WTC11 (cell line): ENCODE measurements at regions not wholly inside any gene's neighbourhood (a gene's known extent, or its start where the extent isn't known, plus 50 kb on each side); places are given as distances from the start of the nearest gene placed in this dataset.

Experiments
- ATAC-seq: fragments of 200-7000 bp; cut with Tn5 transposase; 2 replicates; pipeline ENCODE4 v1.10.0; 2021; ENCODE audit warnings: mild to moderate bottlenecking, moderate library complexity
- CTCF ChIA-PET: fragments of 300-600 bp; sonication (Branson Sonifier 250); formaldehyde crosslinking; loops from one replicate; lab custom pipeline; 2021; ENCODE audit warnings: antibody characterized with exemption; lab: Charles Lee
- POLR2A ChIA-PET: fragments of 350-600 bp; sonication (Branson Sonifier 250); formaldehyde crosslinking; loops from one replicate; lab custom pipeline; 2021; ENCODE audit warnings: antibody characterized with exemption; lab: Charles Lee
- DNase-seq: peaks from one replicate; pipeline ENCODE4 v3.0.0; 2021; ENCODE audit warnings: low spot score
- H3K27ac Mint-ChIP-seq: 2 replicates; pipeline ENCODE4 v1.8.0; 2021; ENCODE audit warnings: mixed read lengths
- H3K27me3 Mint-ChIP-seq: 2 replicates; pipeline ENCODE4 v1.8.0; 2021; ENCODE audit warnings: low read depth, mild to moderate bottlenecking, moderate library complexity, mixed read lengths
- H3K36me3 Mint-ChIP-seq: 2 replicates; pipeline ENCODE4 v1.8.0; 2021; ENCODE audit warnings: mixed read lengths
- H3K4me1 Mint-ChIP-seq: 2 replicates; pipeline ENCODE4 v1.8.0; 2022; ENCODE audit warnings: mixed read lengths
- H3K4me3 Mint-ChIP-seq: 2 replicates; pipeline ENCODE4 v1.8.0; 2021; ENCODE audit warnings: mild to moderate bottlenecking, moderate library complexity, mixed read lengths
- H3K9me3 Mint-ChIP-seq: 2 replicates; pipeline ENCODE4 v1.8.0; 2021; ENCODE audit warnings: mixed read lengths
- AFF4 ChIP-seq: sonication (generic); formaldehyde crosslinking; IDR thresholded peaks from 2 replicates; pipeline ENCODE4 v1.8.1; 2023; ENCODE audit warnings: mild to moderate bottlenecking, missing genetic modification reagents, borderline replicate concordance
- ATF2 ChIP-seq: sonication (generic); formaldehyde crosslinking; IDR thresholded peaks from 2 replicates; pipeline ENCODE4 v1.8.1; 2022; ENCODE audit warnings: low read depth, missing genetic modification reagents, borderline replicate concordance
- CTCF ChIP-seq: fragments of 200-600 bp; IDR thresholded peaks from 2 replicates; pipeline ENCODE4 v1.8.0; 2022; ENCODE audit warnings: antibody characterized with exemption
- ESRRA ChIP-seq: sonication (generic); formaldehyde crosslinking; IDR thresholded peaks from 2 replicates; pipeline ENCODE4 v1.8.1; 2022; ENCODE audit warnings: mild to moderate bottlenecking, missing genetic modification reagents, borderline replicate concordance
- FOXP1 ChIP-seq: sonication (generic); formaldehyde crosslinking; IDR thresholded peaks from 2 replicates; pipeline ENCODE4 v1.8.0; 2022; ENCODE audit warnings: missing genetic modification reagents, mild to moderate bottlenecking, moderate library complexity, borderline replicate concordance
- NFYB ChIP-seq: sonication (generic); formaldehyde crosslinking; conservative IDR thresholded peaks from 2 replicates; pipeline ENCODE4 v1.8.0; 2022; ENCODE audit warnings: low read depth, missing genetic modification reagents
- PREB ChIP-seq: sonication (generic); formaldehyde crosslinking; IDR thresholded peaks from 2 replicates; pipeline ENCODE4 v1.8.1; 2022; ENCODE audit warnings: mild to moderate bottlenecking, missing genetic modification reagents, moderate library complexity, borderline replicate concordance
- PRRX2 ChIP-seq: fragments of 250-450 bp; sonication (Bioruptor Pico); IDR thresholded peaks from 2 replicates; pipeline ENCODE4 v1.8.0; 2021; ENCODE audit warnings: mild to moderate bottlenecking
- ZNF138 ChIP-seq: sonication (generic); formaldehyde crosslinking; conservative IDR thresholded peaks from 2 replicates; pipeline ENCODE4 v1.8.1; 2022; ENCODE audit warnings: mild to moderate bottlenecking, moderate library complexity, missing genetic modification reagents
- ZNF219 ChIP-seq: sonication (generic); formaldehyde crosslinking; IDR thresholded peaks from 2 replicates; pipeline ENCODE4 v1.8.0; 2023; ENCODE audit warnings: missing genetic modification reagents, mild to moderate bottlenecking, borderline replicate concordance
- TF ChIP-seq, protein P1 (sequence below): sonication (generic); formaldehyde crosslinking; conservative IDR thresholded peaks from 2 replicates; pipeline ENCODE4 v1.8.1; 2022; ENCODE audit warnings: mild to moderate bottlenecking, missing genetic modification reagents
- TF ChIP-seq, protein P2 (sequence below): fragments of 250-450 bp; sonication (Bioruptor Pico); IDR thresholded peaks from 2 replicates; pipeline ENCODE4 v1.9.0; 2021; ENCODE audit warnings: moderate library complexity, mild to moderate bottlenecking, inconsistent platforms, borderline replicate concordance

DNA sequence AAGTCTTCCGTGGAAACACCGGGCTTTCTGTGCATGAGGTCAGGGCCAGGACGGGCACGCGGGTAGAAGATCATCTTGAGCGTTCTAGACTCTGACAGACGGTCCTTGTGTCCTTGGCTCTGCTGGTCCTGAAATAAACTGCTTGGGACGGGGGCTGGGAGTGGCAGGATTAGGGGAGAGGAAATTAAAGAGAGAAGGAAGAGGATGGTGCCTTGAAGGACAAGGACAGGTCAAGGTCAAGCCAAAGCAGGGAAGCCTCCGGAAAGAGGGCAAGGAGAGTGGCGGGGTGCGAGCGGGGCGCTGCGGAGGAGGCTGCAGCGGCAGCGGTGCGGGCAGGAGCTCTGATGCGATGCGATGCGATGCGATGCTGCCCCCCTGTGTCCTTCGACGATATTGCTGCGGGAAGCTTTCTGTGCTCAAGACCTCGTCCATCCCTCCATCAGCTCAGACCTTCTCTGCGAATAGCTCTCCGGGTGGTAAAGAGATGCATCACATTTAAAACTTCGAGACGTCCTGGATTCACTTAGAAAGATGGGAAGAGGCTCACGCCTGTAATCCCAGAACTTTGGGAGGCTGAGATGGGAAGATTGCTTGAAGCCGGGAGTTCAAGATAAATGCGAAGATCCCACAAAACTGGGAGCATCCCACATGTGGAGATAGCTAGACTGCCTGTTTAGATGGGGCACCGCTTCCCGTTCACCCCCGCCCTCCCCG is 110.1 kb upstream of the TMEM132D start (continued):
- TF ChIP-seq CTCF (peak; percentile 49), ESRRA (CRISPR knock-in tag) (peak; percentile 96; the same call in 1 of the 2 replicates), ZNF219 (CRISPR knock-in tag) (no peak), ATF2 (CRISPR knock-in tag) (no peak)
- TF ChIP-seq, all 79 proteins: peak for 2

- H3K4me1 Mint-ChIP-seq = peaks cover 6% of the 10 kb centered on the region
- ATAC-seq (peak; percentile 52), DNase-seq (peak; percentile 20)
- H3K36me3 Mint-ChIP-seq = peaks cover 36% of the 10 kb centered on the region
- no peak for TF ChIP-seq ZNF219 (CRISPR knock-in tag)
- no peak for TF ChIP-seq NFYB (CRISPR knock-in tag)
- ChIA-PET POLR2A (interaction anchor here (1.2 kb wide), 1 partner anchor 17 kb away, joined by 3 read pairs; no protein-coding TSS in a partner anchor), CTCF (interaction anchor here (0.6 to 3.1 kb wide), 31 partner anchors 8 to 826 kb away, joined by 3 to 32 read pairs (median 4); partner anchors contain the start of gene TMEM132D)
- H3K4me3 Mint-ChIP-seq = no peak overlapping the region
- H3K27ac Mint-ChIP-seq = no peak overlapping the region
- H3K27me3 Mint-ChIP-seq = peaks cover 9% of the 10 kb centered on the region
- peaks cover 31% of the 10 kb centered on the region for H3K9me3 Mint-ChIP-seq
Observed at GRCh38 chr12:130014485-130014807, 110.6 kb upstream of the TMEM132D start.

GRCh38 chr12:130016194-130016593 is 112.4 kb upstream of the TMEM132D start:
- Mint-ChIP-seq H3K4me3 (no peak overlapping the region), H3K36me3 (peaks cover 37% of the 10 kb centered on the region), H3K27ac (no peak overlapping the region), H3K27me3 (peaks cover 9% of the 10 kb centered on the region), H3K9me3 (peaks cover 32% of the 10 kb centered on the region), H3K4me1 (peaks cover 4% of the 10 kb centered on the region)
- POLR2A ChIA-PET = no interaction called here
- TF ChIP-seq PRRX2 (CRISPR knock-in tag) (no peak), PREB (no peak), AFF4 (CRISPR knock-in tag) (no peak), ZNF138 (CRISPR knock-in tag) (no peak), FOXP1 (CRISPR knock-in tag) (no peak)
- TF ChIP-seq, protein P1, sequence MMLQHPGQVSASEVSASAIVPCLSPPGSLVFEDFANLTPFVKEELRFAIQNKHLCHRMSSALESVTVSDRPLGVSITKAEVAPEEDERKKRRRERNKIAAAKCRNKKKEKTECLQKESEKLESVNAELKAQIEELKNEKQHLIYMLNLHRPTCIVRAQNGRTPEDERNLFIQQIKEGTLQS (CRISPR knock-in tag) = no peak
- TF ChIP-seq, protein P2, sequence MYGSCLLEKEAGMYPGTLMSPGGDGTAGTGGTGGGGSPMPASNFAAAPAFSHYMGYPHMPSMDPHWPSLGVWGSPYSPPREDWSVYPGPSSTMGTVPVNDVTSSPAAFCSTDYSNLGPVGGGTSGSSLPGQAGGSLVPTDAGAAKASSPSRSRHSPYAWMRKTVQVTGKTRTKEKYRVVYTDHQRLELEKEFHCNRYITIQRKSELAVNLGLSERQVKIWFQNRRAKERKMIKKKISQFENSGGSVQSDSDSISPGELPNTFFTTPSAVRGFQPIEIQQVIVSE (CRISPR knock-in tag) = no peak
- CTCF ChIA-PET = interaction anchor here (3.1 kb wide), 1 partner anchor 11 kb away, joined by 32 read pairs; no protein-coding TSS in a partner anchor
- no peak for DNase-seq
- no peak for ATAC-seq
